GM19324 (cell line): ENCODE measurements at regions not wholly inside any gene's neighbourhood (a gene's known extent, or its start where the extent isn't known, plus 50 kb on each side); places are given as distances from the start of the nearest gene placed in this dataset.

Experiments used
- ATAC-seq: cut with Tn5 transposase; IDR thresholded peaks from one replicate; pipeline ENCODE4 v1.9.1; 2021; ENCODE audit warnings: mild to moderate bottlenecking, moderate library complexity; ENCODE audit not compliant: unreplicated experiment, low FRiP score

GRCh38 chr6:77979204-77979603 is 326.4 kb downstream of the MEI4 start:
- ATAC-seq: no peak

DNA sequence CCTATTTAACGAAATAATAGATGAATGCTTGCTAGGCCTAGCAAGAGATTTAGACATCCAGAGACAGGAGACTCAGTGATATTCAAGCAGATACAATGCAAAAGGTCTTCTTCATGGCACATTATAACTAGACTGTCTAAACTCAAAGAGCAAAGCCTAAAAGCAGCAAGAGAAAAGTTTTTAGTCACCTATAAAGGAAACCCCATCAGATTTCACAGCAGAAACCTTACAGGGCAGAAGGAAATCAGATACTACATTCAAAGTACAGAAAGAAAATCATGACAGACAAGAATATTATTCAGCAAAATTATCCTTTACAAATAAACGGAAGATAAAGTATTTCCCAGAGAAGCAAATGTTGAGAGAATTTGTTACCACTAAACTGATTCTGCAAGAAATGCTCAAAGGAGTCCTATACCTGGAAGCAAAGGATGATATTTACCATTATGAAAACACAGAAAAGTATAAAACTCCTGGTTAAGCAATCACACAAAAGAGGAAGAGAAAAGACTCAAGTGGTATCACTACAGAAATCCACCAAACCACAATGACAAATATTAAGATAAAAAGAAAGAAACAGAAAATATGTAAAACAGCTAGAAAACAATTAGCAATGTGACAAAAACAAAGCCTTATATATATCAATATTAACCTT is 333.7 kb downstream of the MEI4 start:
- no peak for ATAC-seq

DNA sequence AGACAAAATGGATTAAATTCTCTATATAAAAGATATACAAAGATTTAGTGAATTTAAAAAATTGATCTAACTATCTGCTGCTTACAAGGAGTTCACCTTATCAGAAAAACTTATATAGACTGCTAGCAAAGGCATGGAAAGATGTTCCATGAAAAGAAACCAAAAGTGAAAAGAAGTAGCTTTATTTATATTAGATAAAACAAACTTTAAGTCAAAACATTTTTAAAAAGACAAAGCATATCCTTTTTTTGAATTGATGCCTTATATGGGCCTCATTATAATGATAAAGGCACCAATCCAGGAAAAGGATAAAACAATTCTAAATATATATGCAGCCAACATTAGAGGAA is 334.2 kb downstream of the MEI4 start:
- ATAC-seq: no peak

DNA sequence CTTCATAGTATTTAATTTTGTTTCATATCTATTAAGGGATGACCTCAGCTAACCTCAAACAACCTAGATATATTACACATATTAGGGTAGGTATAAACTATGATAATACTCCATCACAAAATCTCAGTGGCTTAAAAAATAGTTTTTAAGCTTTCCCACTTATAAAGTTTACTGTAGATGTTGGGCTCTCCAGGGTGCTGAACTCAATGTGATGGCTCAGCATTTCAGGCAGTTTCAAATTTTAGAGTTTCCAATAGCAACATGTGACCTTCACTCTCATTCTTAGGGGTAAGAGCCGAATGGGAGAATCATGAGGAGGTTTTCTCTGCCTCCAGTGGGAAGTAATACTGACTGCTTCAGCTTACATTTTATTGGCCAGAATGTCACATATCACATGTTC is 357.3 kb downstream of the MEI4 start:
- no peak for ATAC-seq

DNA sequence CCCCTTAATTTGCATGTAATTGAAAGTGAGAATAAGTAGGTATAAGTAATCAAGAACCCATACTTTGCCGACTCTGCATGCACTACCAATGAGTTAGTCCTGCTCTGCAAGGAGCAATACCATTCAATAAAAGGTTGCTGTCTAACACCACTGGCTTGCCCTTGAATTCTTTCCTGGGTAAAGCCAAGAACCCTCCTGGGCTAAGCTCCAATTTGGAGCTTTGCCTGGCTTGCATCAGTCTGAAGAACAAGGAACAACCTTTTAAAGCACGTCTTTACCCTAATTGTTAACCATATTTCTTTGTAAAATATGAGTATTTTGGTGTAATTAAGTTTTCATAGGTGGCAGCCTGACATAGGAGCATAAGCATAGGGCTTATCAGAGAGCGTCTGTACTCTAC is 367.7 kb downstream of the MEI4 start:
- no peak for ATAC-seq

- no peak for ATAC-seq
Measured at GRCh38 chr6:78025502-78025901, 372.7 kb downstream of the MEI4 start.

GRCh38 chr6:78031228-78031627 is 378.4 kb downstream of the MEI4 start:
- ATAC-seq: no peak

DNA sequence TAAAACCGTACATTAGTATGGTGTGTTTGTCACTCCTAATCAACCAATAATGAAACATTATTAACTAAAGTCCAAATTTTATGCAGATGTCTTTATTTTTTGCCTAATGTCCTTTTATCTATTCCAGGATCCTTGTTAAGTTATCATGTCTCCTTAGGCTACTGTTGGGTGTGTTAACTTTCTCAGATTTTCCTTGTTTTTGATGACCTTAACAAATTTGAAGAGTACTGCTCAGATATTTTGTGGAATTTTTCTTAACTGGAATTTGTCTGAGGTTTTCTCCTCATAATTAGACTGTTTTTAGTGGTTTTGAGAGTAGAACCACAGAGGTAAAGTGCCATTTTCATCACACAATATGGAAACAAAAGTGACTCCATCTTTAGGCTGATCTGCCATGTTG is 406.3 kb downstream of the MEI4 start:
- ATAC-seq: no peak

- ATAC-seq: no peak
Measured at GRCh38 chr6:78062993-78063392, 410.2 kb downstream of the MEI4 start.

DNA sequence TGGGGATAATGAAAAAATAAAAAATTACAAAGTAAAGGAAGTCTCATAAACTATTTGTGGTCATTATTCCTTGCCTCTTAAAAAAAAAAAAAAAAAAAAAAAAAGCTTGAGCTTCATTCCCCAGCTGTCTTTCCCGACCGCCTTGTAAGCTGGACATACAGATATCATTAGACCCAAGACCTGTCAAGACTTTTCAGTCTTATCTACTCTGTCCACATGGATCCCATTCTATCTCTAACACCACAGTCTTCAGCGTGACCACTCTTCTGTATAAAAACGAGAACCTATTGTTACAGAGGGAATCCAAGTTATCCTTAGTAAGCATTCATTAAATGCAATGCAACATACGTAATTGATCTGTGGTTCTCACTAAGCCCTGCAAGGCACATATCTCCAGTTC is 423.5 kb downstream of the MEI4 start:
- no peak for ATAC-seq

- ATAC-seq: no peak
Measured at GRCh38 chr6:78089531-78089930, 436.7 kb downstream of the MEI4 start.

- ATAC-seq: no peak
Measured at GRCh38 chr6:78093906-78094305, 441.1 kb downstream of the MEI4 start.

DNA sequence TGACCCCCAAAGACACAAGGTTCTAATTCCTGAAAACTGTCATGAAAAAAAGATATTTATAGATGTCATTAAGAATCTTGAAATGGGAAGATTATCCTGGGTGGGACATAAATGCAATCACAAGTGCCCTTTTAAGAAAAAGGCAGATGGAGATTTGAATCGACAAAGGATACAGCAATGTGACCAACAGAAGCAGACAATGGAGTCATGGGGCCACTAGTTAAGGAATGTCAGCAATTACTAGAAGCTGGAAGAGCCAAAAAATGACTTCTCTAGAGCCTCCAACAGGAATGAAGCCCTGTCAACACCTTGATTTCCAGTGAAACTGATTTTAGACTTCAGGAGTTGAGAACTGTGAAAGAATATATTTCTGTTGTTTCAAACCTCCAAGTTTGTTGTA is 448.5 kb downstream of the MEI4 start:
- ATAC-seq: no peak

DNA sequence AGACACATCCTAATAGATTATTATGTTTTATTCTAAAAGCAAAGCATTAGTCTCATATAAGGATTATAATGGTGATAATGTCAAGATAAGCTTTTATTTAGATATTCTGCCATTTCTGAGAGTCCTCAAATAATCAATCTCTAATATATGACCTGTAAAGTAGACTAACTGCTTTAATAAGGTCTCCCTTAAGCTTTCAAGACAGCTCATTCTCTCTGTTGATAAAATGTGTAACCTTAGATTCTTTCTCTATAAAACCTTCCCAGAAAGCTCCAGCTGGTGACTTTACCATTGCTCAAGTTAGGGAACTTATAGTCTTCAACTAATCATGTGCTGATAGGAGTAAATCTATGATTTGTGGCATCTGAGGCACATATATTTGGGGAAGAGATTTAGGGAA is 457.8 kb downstream of the MEI4 start:
- ATAC-seq: no peak

- no peak for ATAC-seq
Measured at GRCh38 chr6:78117966-78118365, 465.1 kb downstream of the MEI4 start.

- ATAC-seq: no peak
Measured at GRCh38 chr6:78131521-78131920, 478.7 kb downstream of the MEI4 start.

- no peak for ATAC-seq
Measured at GRCh38 chr6:78132671-78133410, 480.0 kb downstream of the MEI4 start.

GRCh38 chr6:78150425-78150824 is 497.6 kb downstream of the MEI4 start:
- ATAC-seq: no peak

DNA sequence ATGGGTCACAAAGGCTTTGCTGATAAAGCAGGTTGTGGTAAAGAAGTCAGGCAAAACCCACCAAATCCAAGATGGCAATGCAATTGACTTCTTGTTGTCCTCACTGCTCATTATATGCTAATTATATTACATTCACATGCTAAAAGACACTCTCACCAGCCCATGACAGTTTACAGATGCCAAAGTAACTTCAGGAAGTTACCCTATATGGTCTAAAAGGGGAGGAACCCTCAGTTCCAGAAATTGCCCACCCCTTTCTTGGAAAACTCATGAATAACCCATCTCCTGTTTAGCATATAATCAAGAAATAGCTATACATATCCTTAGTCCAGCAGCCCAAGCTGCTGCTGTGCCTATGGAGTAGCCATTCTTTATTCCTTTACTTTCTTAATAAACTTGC is 501.1 kb downstream of the MEI4 start:
- no peak for ATAC-seq

- no peak for ATAC-seq
Measured at GRCh38 chr6:78157606-78158005, 504.8 kb downstream of the MEI4 start.

GRCh38 chr6:78188891-78189290 is 536.1 kb downstream of the MEI4 start:
- no peak for ATAC-seq

DNA sequence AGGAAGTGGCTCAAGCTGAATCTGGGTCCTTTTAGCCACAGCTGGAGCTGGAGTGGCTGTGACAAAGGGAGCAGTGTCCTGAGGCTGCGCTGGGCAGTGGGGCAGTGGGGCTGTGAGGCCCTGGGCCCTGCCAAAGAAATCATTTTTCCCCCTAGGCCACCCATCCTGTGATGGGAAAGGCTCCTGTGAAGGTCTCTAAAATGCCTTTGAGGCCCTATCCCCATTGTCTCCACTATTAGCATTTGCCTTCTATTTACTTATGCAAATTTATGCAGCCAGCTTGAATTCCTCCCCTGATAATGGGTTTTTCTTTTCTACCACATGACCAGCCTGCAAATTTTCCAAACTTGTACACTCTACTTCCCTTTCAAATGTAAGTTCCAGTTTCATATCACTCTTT is 539.2 kb downstream of the MEI4 start:
- no peak for ATAC-seq
